Mesothelial cell of epicardium (in vitro differentiated cells): ENCODE measurements at regions not wholly inside any gene's neighbourhood (a gene's known extent, or its start where the extent isn't known, plus 50 kb on each side); places are given as distances from the start of the nearest gene placed in this dataset.

Source experiments
- DNase-seq, 2 experiments: peaks; one replicate each; pipeline ENCODE4 v3.0.0; 2021; ENCODE audit warnings: low spot score in 2 of 2; ENCODE audit not compliant: unreplicated experiment in 2 of 2
- H3K27ac Mint-ChIP-seq: 2 replicates; pipeline ENCODE4 v1.8.0; 2021; ENCODE audit warnings: mixed read lengths
- H3K27me3 Mint-ChIP-seq: 2 replicates; pipeline ENCODE4 v1.8.0; 2021; ENCODE audit warnings: low read depth, mixed read lengths
- H3K36me3 Mint-ChIP-seq: 2 replicates; pipeline ENCODE4 v1.8.0; 2021; ENCODE audit warnings: mixed read lengths
- H3K4me1 Mint-ChIP-seq: 2 replicates; pipeline ENCODE4 v1.8.0; 2021; ENCODE audit warnings: mixed read lengths
- H3K4me3 Mint-ChIP-seq: 2 replicates; pipeline ENCODE4 v1.8.0; 2021; ENCODE audit warnings: mild to moderate bottlenecking, moderate library complexity, mixed read lengths
- H3K9me3 Mint-ChIP-seq: 2 replicates; pipeline ENCODE4 v1.8.0; 2021; ENCODE audit warnings: mixed read lengths
- TF ChIP-seq, protein P1 (sequence below): fragments of 200-600 bp; sonication (generic); IDR thresholded peaks from one replicate; pipeline ENCODE4 v1.5.0; 2021; ENCODE audit warnings: antibody characterized with exemption; ENCODE audit not compliant: unreplicated experiment

DNA sequence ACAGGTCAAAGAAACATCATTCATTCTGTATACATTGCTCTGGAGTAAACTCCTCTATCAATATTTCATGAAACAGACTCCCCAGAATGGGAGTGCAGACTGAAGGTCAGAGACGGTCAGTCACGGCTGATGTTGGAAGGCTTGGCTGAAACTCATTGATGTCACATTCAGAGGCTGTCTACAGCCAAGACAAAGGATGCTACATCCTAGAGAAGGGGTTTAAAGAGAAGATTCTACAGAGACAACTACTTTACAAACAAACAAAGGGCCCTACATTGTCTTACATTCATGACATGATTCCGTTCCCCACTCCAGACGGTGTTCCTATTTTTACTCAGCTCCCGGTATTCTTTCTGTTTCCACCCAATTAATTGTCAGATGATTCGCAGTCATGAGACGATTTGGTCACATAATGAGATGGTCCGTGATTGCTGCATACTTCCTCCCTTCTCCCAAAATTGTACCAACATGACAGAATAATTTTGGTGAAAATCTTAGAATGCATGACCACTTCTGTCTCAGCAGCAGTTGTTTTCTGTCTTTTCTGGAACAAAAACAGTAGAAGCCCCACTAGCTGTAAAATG lies 73.8 kb upstream of the VAV3 start:
- TF ChIP-seq, protein P1, sequence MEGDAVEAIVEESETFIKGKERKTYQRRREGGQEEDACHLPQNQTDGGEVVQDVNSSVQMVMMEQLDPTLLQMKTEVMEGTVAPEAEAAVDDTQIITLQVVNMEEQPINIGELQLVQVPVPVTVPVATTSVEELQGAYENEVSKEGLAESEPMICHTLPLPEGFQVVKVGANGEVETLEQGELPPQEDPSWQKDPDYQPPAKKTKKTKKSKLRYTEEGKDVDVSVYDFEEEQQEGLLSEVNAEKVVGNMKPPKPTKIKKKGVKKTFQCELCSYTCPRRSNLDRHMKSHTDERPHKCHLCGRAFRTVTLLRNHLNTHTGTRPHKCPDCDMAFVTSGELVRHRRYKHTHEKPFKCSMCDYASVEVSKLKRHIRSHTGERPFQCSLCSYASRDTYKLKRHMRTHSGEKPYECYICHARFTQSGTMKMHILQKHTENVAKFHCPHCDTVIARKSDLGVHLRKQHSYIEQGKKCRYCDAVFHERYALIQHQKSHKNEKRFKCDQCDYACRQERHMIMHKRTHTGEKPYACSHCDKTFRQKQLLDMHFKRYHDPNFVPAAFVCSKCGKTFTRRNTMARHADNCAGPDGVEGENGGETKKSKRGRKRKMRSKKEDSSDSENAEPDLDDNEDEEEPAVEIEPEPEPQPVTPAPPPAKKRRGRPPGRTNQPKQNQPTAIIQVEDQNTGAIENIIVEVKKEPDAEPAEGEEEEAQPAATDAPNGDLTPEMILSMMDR, result no peak
- DNase-seq, result no peak
- Mint-ChIP-seq H3K36me3 (no peaks in the 10 kb centered on the region), H3K4me1 (peaks cover 10% of the 10 kb centered on the region), H3K27ac (no peak overlapping the region), H3K4me3 (no peak overlapping the region), H3K9me3 (no peaks in the 10 kb centered on the region), H3K27me3 (peaks cover 80% of the 10 kb centered on the region)

DNA sequence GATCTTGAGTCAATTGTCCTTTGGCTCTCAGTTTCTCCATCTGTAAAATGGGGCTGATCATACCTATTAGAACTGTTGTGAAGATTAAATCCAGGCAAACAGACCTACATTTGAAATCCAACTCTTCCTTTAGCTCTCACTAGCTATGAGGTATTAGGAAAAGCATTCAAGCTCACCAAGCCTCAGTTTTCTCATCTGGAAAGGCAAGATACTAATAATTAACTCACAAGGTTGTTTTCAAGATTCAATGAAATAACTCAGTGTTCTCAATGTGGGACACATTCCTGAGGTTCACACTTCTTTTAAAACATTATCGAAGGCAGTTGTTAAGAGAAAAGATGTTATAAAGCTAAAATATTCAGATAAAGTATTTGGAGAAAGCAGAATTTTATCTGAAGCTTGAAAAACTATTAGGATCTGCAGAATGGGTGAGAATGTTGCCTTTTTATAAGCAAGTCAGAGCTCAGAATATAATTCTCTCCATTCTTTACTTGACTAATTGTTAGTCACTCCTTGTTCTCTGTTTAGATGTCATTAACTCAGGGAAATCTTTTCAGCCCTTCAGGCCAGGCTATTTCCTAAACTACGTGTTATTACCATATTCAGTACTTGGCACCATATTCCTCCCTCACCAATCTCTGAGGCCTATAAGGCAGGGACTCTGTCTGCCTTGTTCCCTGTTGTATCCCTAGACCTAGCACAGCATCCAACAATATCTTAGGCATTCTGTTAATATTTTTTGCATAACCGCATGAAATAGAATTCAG lies 72.0 kb upstream of the VAV3 start:
- Mint-ChIP-seq H3K4me1 (peaks cover 10% of the 10 kb centered on the region), H3K4me3 (no peak overlapping the region), H3K9me3 (no peaks in the 10 kb centered on the region), H3K27ac (no peak overlapping the region), H3K27me3 (peaks cover 83% of the 10 kb centered on the region), H3K36me3 (no peaks in the 10 kb centered on the region)
- no peak for DNase-seq
- TF ChIP-seq, protein P1, result no peak

DNA sequence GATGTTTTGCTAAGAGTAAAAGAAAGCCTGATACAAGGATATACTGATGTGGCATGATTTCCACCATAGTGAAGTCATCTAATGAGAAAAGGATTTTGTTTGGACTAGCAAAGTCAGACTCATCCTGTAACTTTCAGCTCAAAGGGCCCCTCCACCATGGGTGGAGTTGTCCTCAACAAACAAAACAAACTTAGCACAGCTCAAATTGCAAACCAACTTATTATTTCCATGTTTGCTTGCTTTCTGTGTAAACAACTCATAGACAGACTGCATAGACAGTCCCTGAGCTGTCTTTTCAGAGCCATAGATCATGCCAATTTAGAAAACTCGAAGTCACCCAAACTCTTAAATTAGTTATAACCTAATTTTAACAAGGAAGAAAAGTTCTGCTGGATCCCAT lies 69.4 kb upstream of the VAV3 start:
- H3K36me3 Mint-ChIP-seq, result no peaks in the 10 kb centered on the region
- TF ChIP-seq, protein P1, result no peak
- H3K4me1 Mint-ChIP-seq, result peaks cover 1% of the 10 kb centered on the region
- no peak for DNase-seq
- H3K9me3 Mint-ChIP-seq, result no peaks in the 10 kb centered on the region
- H3K27me3 Mint-ChIP-seq, result peaks cover 83% of the 10 kb centered on the region
- H3K27ac Mint-ChIP-seq, result no peak overlapping the region
- H3K4me3 Mint-ChIP-seq, result no peak overlapping the region

DNA sequence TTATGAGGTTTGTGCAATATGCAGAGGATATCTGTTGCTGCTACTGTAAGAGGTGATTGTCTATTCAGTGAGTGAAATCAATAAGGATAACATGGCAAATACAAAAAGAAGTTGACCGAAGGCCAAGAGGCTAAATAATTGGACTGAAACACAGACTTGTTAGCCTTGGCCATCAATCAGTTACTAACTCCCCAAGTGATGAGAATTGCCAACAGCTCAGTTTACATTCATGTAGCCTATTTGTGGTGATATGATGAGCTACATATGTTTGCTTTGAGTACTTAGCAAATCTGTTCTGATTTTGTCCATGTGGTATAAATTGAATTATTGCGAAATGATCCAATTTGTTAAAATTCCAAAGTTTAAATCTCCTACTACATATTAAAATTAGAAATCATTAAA lies 68.6 kb upstream of the VAV3 start:
- Mint-ChIP-seq H3K36me3 (no peaks in the 10 kb centered on the region), H3K27me3 (peaks cover 81% of the 10 kb centered on the region), H3K4me1 (peaks cover 1% of the 10 kb centered on the region), H3K9me3 (no peaks in the 10 kb centered on the region), H3K27ac (no peak overlapping the region), H3K4me3 (no peak overlapping the region)
- DNase-seq, result no peak
- TF ChIP-seq, protein P1, result no peak

DNA sequence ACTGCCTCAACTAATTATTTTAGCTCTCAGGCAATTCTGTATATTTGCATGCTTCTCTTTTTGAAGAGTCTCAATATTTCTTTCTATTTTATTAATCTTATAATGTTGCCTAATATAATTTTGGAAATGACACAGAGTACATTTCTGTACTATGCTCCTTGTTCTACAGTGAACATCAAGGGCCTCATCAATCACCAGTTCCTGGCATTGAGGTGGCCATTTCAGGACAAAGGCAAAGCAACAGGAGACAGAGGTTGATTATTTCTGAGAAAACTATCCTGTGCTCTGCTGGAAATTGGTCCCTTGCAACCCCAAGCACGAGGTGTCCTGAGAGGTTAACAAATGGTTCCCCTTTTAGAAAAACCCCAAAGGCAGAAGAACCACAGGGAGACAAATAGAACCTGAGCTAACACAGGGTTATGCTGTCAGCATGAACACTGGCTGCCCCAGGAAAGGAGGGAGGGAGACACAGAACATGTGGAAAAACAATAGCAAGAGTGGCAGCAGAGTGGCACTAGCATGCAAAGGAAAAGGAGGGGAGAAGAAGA lies 63.9 kb upstream of the VAV3 start:
- H3K9me3 Mint-ChIP-seq, result peaks cover 4% of the 10 kb centered on the region
- no peaks in the 10 kb centered on the region for H3K4me1 Mint-ChIP-seq
- TF ChIP-seq, protein P1, result no peak
- H3K4me3 Mint-ChIP-seq, result no peak overlapping the region
- no peak overlapping the region for H3K27ac Mint-ChIP-seq
- no peaks in the 10 kb centered on the region for H3K36me3 Mint-ChIP-seq
- DNase-seq, result no peak
- peaks cover 72% of the 10 kb centered on the region for H3K27me3 Mint-ChIP-seq
